Endodermal cell (in vitro differentiated cells): ENCODE measurements at regions not wholly inside any gene's neighbourhood (a gene's known extent, or its start where the extent isn't known, plus 50 kb on each side); places are given as distances from the start of the nearest gene placed in this dataset.
"Not testable (repeated sequence)": the region's sequence is repeated elsewhere in the genome, so short reads cannot be mapped to it uniquely, and the experiment has no call there.

ENCODE experiments used
- DNase-seq: peaks from one replicate; pipeline ENCODE4 v3.0.0-alpha.2; 2017
- H3K27ac ChIP-seq: 2 replicates; pipeline ENCODE4 v1.5.1; 2013; ENCODE audit warnings: mild to moderate bottlenecking, low read depth, low read length, moderate library complexity
- H3K27me3 ChIP-seq: 2 replicates; pipeline ENCODE4 v1.6.1; 2013; ENCODE audit warnings: mild to moderate bottlenecking, low read length, moderate library complexity; ENCODE audit not compliant: insufficient read depth, control insufficient read depth, poor library complexity, severe bottlenecking
- H3K36me3 ChIP-seq: 2 replicates; pipeline ENCODE4 v1.7.0; 2013; ENCODE audit warnings: mild to moderate bottlenecking, low read length, moderate library complexity; ENCODE audit not compliant: control insufficient read depth, insufficient read depth
- H3K4me1 ChIP-seq: one replicate; pipeline ENCODE4 v1.7.0; 2013; ENCODE audit warnings: low read length; ENCODE audit not compliant: control insufficient read depth, insufficient read depth
- H3K4me3 ChIP-seq: 2 replicates; pipeline ENCODE4 v1.5.1; 2013; ENCODE audit warnings: mild to moderate bottlenecking, low read length, moderate library complexity
- H3K9ac ChIP-seq: 2 replicates; pipeline ENCODE4 v1.6.1; 2013; ENCODE audit warnings: mild to moderate bottlenecking, low read length, moderate library complexity; ENCODE audit not compliant: poor library complexity, severe bottlenecking; ENCODE audit errors: extremely low read depth
- H3K9me3 ChIP-seq: 2 replicates; pipeline ENCODE4 v1.6.1; 2013; ENCODE audit warnings: mild to moderate bottlenecking, low read length, moderate library complexity; ENCODE audit not compliant: control insufficient read depth
- H3K27ac Mint-ChIP-seq: 2 replicates; pipeline ENCODE4 v1.8.0; 2020; ENCODE audit warnings: mixed read lengths
- H3K27me3 Mint-ChIP-seq: 2 replicates; pipeline ENCODE4 v1.8.0; 2021; ENCODE audit warnings: mild to moderate bottlenecking, mixed read lengths; ENCODE audit not compliant: insufficient read depth
- H3K36me3 Mint-ChIP-seq: 2 replicates; pipeline ENCODE4 v1.8.0; 2020; ENCODE audit warnings: low read depth, mixed read lengths
- H3K4me1 Mint-ChIP-seq: 2 replicates; pipeline ENCODE4 v1.8.0; 2020; ENCODE audit warnings: mixed read lengths
- H3K4me3 Mint-ChIP-seq: 2 replicates; pipeline ENCODE4 v1.8.0; 2020; ENCODE audit warnings: mild to moderate bottlenecking, moderate library complexity, mixed read lengths
- H3K9me3 Mint-ChIP-seq: 2 replicates; pipeline ENCODE4 v1.8.0; 2020; ENCODE audit warnings: mild to moderate bottlenecking, mixed read lengths
- WGBS, 2 experiments: methylation state at CpG; one replicate each; pipeline versions ENCODE4 v1.1.5 to v1.1.7; 2013; ENCODE audit warnings: missing lambda C conversion rate in 2 of 2, mixed read lengths in 1 of 2; ENCODE audit not compliant: insufficient coverage in 1 of 2, insufficient read length in 1 of 2; 5-methylcytosine and 5-hydroxymethylcytosine counted together

GRCh38 chr1:83163879-83164475, 835.0 kb downstream of the TTLL7 start:
- not testable (repeated sequence) for H3K27ac Mint-ChIP-seq, H3K27ac ChIP-seq, H3K27me3 ChIP-seq, H3K4me3 ChIP-seq, H3K9me3 ChIP-seq, H3K36me3 ChIP-seq, DNase-seq, H3K36me3 Mint-ChIP-seq, H3K4me1 ChIP-seq, H3K9ac ChIP-seq, H3K4me3 Mint-ChIP-seq, H3K27me3 Mint-ChIP-seq
- 75 to 78% methylated on average over 1 to 3 of the region's 3 CpGs for WGBS, 2 experiments
- Mint-ChIP-seq H3K9me3 (peaks cover 14% of the 10 kb centered on the region), H3K4me1 (peaks cover 11% of the 10 kb centered on the region)

- no CpG with 5 or more reads among the region's 1 CpG for WGBS, 2 experiments
- not testable (repeated sequence) for H3K27me3 Mint-ChIP-seq, H3K27ac ChIP-seq
Measured at GRCh38 chr1:83158924-83159323, 840.0 kb downstream of the TTLL7 start.

GRCh38 chr1:83154306-83154705, 844.6 kb downstream of the TTLL7 start:
- H3K4me1 ChIP-seq, H3K4me3 Mint-ChIP-seq, DNase-seq, H3K27ac ChIP-seq, H3K9ac ChIP-seq, H3K36me3 ChIP-seq, H3K9me3 Mint-ChIP-seq, H3K27me3 Mint-ChIP-seq, H3K27me3 ChIP-seq, H3K4me3 ChIP-seq, H3K9me3 ChIP-seq, H3K36me3 Mint-ChIP-seq: not testable (repeated sequence)
- Mint-ChIP-seq H3K27ac (peak overlapping the region; percentile 49), H3K4me1 (peaks cover 14% of the 10 kb centered on the region)
- no CpG with 5 or more reads among the region's 1 CpG for WGBS, 2 experiments

More at GRCh38 chr1:83158924-83159323, 840.0 kb downstream of the TTLL7 start:
- not testable (repeated sequence) for H3K36me3 ChIP-seq, H3K4me1 ChIP-seq, H3K9me3 ChIP-seq, H3K36me3 Mint-ChIP-seq, H3K9me3 Mint-ChIP-seq, DNase-seq, H3K27ac Mint-ChIP-seq, H3K27me3 ChIP-seq, H3K4me3 Mint-ChIP-seq, H3K4me3 ChIP-seq, H3K9ac ChIP-seq
- H3K4me1 Mint-ChIP-seq = peaks cover 13% of the 10 kb centered on the region

GRCh38 chr1:83151167-83151898, 847.6 kb downstream of the TTLL7 start:
- H3K9me3 Mint-ChIP-seq = not testable (repeated sequence)
- WGBS, 2 experiments = 100% methylated on average over 1 of the region's 3 CpGs; no CpG with 5 or more reads in 1 of the 2 experiments

GRCh38 chr1:83150479-83150878, 848.5 kb downstream of the TTLL7 start:
- H3K27me3 ChIP-seq, H3K27ac ChIP-seq, H3K9me3 ChIP-seq, H3K4me3 Mint-ChIP-seq, H3K27me3 Mint-ChIP-seq, H3K36me3 Mint-ChIP-seq, H3K9ac ChIP-seq, H3K36me3 ChIP-seq, H3K4me1 ChIP-seq, H3K27ac Mint-ChIP-seq, H3K9me3 Mint-ChIP-seq, DNase-seq, H3K4me3 ChIP-seq: not testable (repeated sequence)
- peaks cover 14% of the 10 kb centered on the region for H3K4me1 Mint-ChIP-seq
- 90 to 95% methylated on average over 2 to 6 of the region's 6 CpGs for WGBS, 2 experiments

More at GRCh38 chr1:83151167-83151898, 847.6 kb downstream of the TTLL7 start:
- H3K36me3 Mint-ChIP-seq, H3K36me3 ChIP-seq, H3K27me3 Mint-ChIP-seq, H3K27ac Mint-ChIP-seq, DNase-seq, H3K4me3 Mint-ChIP-seq, H3K27ac ChIP-seq, H3K4me3 ChIP-seq, H3K9ac ChIP-seq, H3K4me1 ChIP-seq, H3K27me3 ChIP-seq, H3K9me3 ChIP-seq: not testable (repeated sequence)
- peaks cover 14% of the 10 kb centered on the region for H3K4me1 Mint-ChIP-seq

- not testable (repeated sequence) for DNase-seq, H3K27me3 ChIP-seq, H3K9me3 Mint-ChIP-seq, H3K36me3 Mint-ChIP-seq, H3K27me3 Mint-ChIP-seq, H3K27ac ChIP-seq, H3K9ac ChIP-seq, H3K4me1 Mint-ChIP-seq, H3K27ac Mint-ChIP-seq, H3K4me3 Mint-ChIP-seq, H3K4me1 ChIP-seq, H3K9me3 ChIP-seq, H3K36me3 ChIP-seq, H3K4me3 ChIP-seq
- WGBS, 2 experiments = 78 to 93% methylated on average over 1 of the region's 2 CpGs
Measured at GRCh38 chr1:83145820-83146219, 853.1 kb downstream of the TTLL7 start.

GRCh38 chr1:83142802-83143201, 856.1 kb downstream of the TTLL7 start:
- H3K27ac Mint-ChIP-seq, H3K27me3 Mint-ChIP-seq, H3K27ac ChIP-seq, H3K4me1 Mint-ChIP-seq, H3K4me3 ChIP-seq, H3K36me3 ChIP-seq, H3K9me3 ChIP-seq, H3K36me3 Mint-ChIP-seq, H3K9me3 Mint-ChIP-seq, H3K4me3 Mint-ChIP-seq, H3K4me1 ChIP-seq, H3K9ac ChIP-seq, DNase-seq, H3K27me3 ChIP-seq: not testable (repeated sequence)
- WGBS, 2 experiments = 86% methylated on average over 1 of the region's 1 CpG; no CpG with 5 or more reads in 1 of the 2 experiments
